ENCODE measurements at regions not wholly inside any gene's neighbourhood (a gene's known extent, or its start where the extent isn't known, plus 50 kb on each side); places are given as distances from the start of the nearest gene placed in this dataset.

- Histone ChIP-seq H2AFZ (no peak overlapping the region), H3K9me3 (ENCODE audit: insufficient read depth, low read depth) (0 out of 2 replicates have a peak, but pooled peaks cover 3% of the 10 kb centered on the region), H3K4me2 (no peak overlapping the region), H3K4me1 (replicated peaks; ENCODE audit: insufficient read depth) (no peaks in the 10 kb centered on the region), H4K20me1 (ENCODE audit: insufficient read depth) (no peaks in the 10 kb centered on the region), H3F3A (ENCODE audit: insufficient read depth, low read depth) (no peaks in the 10 kb centered on the region), H3K79me2 (ENCODE audit: low read depth) (no peaks in the 10 kb centered on the region), H3K9me2 (ENCODE audit: insufficient read depth) (peaks cover 4% of the 10 kb centered on the region; the same call in 1 of the 2 replicates), H3K4me3 (no peak overlapping the region), H3K36me3 (ENCODE audit: low read depth) (no peaks in the 10 kb centered on the region), H3K27ac (no peak overlapping the region), H3K27me3 (ENCODE audit: insufficient read depth, low read depth) (0 out of 2 replicates have a peak, but pooled peaks cover 7% of the 10 kb centered on the region)
- TF ChIP-seq EZH2 (IDR thresholded peaks at IDR 0.05; ENCODE audit: low read depth) (no peak), CTCF (conservative IDR thresholded peaks at IDR 0.05) (no peak)
- ChIA-PET CTCF (no interaction called here), POLR2A (ENCODE audit: unreplicated experiment) (no interaction called here)
- no peak for DNase-seq
- intact Hi-C loops (cut with micrococcal nuclease; ENCODE audit: unreplicated experiment): loop anchor here (10.0 kb wide), 1 partner anchor 197 kb away; no protein-coding TSS in a partner anchor
- no TSS peak for BruUV-seq (replicated peaks)
These were observed 51.0 kb upstream of the EGFLAM start for GRCh38 chr5:38207343-38207742.

- BruUV-seq (replicated peaks): no TSS peak
- peaks cover 4% of the 10 kb centered on the region; the same call in 1 of the 2 replicates for H3K9me2 ChIP-seq (ENCODE audit: insufficient read depth)
- no peaks in the 10 kb centered on the region for H3K79me2 ChIP-seq (ENCODE audit: low read depth)
- H3K27me3 ChIP-seq (ENCODE audit: insufficient read depth, low read depth): 0 out of 2 replicates have a peak, but pooled peaks cover 11% of the 10 kb centered on the region
- intact Hi-C loops (cut with micrococcal nuclease; ENCODE audit: unreplicated experiment): loop anchor here (10.0 kb wide), 1 partner anchor 202 kb away; no protein-coding TSS in a partner anchor
- H3K4me2 ChIP-seq: no peak overlapping the region
- H4K20me1 ChIP-seq (ENCODE audit: insufficient read depth): no peaks in the 10 kb centered on the region
- no peaks in the 10 kb centered on the region for H3K36me3 ChIP-seq (ENCODE audit: low read depth)
- no peak for TF ChIP-seq CTCF (conservative IDR thresholded peaks at IDR 0.05)
- no peak overlapping the region for H2AFZ ChIP-seq
- H3K27ac ChIP-seq: no peak overlapping the region
- ChIA-PET POLR2A (ENCODE audit: unreplicated experiment) (no interaction called here), CTCF (interaction anchor here (0.6 kb wide), 1 partner anchor 894 kb away, joined by 12 read pairs; no protein-coding TSS in a partner anchor)
- DNase-seq: no peak
- H3K4me1 ChIP-seq (replicated peaks; ENCODE audit: insufficient read depth): no peaks in the 10 kb centered on the region
- no peak overlapping the region for H3K4me3 ChIP-seq
- no peaks in the 10 kb centered on the region for H3K9me3 ChIP-seq (ENCODE audit: insufficient read depth, low read depth)
- H3F3A ChIP-seq (ENCODE audit: insufficient read depth, low read depth): no peaks in the 10 kb centered on the region
These were observed 55.6 kb upstream of the EGFLAM start for GRCh38 chr5:38202741-38203140.

- Histone ChIP-seq H3K9me2 (ENCODE audit: insufficient read depth) (peaks cover 4% of the 10 kb centered on the region; the same call in 1 of the 2 replicates), H3K9me3 (ENCODE audit: insufficient read depth, low read depth) (no peaks in the 10 kb centered on the region), H3K27ac (no peak overlapping the region), H4K20me1 (ENCODE audit: insufficient read depth) (no peaks in the 10 kb centered on the region), H3K4me2 (no peak overlapping the region), H3K36me3 (ENCODE audit: low read depth) (no peaks in the 10 kb centered on the region), H2AFZ (no peak overlapping the region), H3K4me3 (no peak overlapping the region), H3K79me2 (ENCODE audit: low read depth) (no peaks in the 10 kb centered on the region), H3K27me3 (ENCODE audit: insufficient read depth, low read depth) (peaks cover 21% of the 10 kb centered on the region; the same call in 1 of the 2 replicates), H3F3A (ENCODE audit: insufficient read depth, low read depth) (no peaks in the 10 kb centered on the region), H3K4me1 (replicated peaks; ENCODE audit: insufficient read depth) (no peaks in the 10 kb centered on the region)
- intact Hi-C loops (cut with micrococcal nuclease; ENCODE audit: unreplicated experiment): loop anchor here (10.0 kb wide), 1 partner anchor 204 kb away; no protein-coding TSS in a partner anchor
- TF ChIP-seq CTCF (conservative IDR thresholded peaks at IDR 0.05): no peak
- TF ChIP-seq EZH2 (IDR thresholded peaks at IDR 0.05; ENCODE audit: low read depth): no peak
- DNase-seq: no peak
- ChIA-PET CTCF (no interaction called here), POLR2A (ENCODE audit: unreplicated experiment) (no interaction called here)
- BruUV-seq (replicated peaks): no TSS peak
These were observed 57.3 kb upstream of the EGFLAM start for GRCh38 chr5:38200872-38201557.

Measured in PC-9 (cell line).